Right lung (tissue), 2 donors: ENCODE measurements at regions not wholly inside any gene's neighbourhood (a gene's known extent, or its start where the extent isn't known, plus 50 kb on each side); places are given as distances from the start of the nearest gene placed in this dataset.
"Not testable (repeated sequence)": the region's sequence is repeated elsewhere in the genome, so short reads cannot be mapped to it uniquely, and the experiment has no call there.

Experiments used
- DNase-seq, 2 donors: peaks; one replicate each; pipeline ENCODE4 v3.0.0-alpha.2; 2013

DNA sequence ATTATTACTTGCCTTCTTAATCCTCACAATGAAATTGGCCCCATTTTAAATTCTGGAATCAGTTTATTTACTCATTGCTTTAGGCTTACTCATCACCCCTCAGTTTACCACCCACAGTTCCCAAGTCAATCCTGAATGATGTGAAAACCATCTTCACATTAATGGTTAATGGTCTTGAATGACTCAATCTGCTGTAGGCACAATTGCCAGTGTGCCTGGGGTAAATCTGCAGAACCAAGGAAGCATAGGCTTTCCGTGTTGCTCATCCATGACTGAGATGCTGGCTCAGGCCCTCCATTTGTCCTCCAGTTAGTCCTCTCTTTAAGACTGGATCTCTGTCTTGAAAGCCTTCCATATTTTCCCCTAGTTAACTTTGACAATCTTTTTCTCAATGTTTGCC lies 164.5 kb downstream of the PMAIP1 start:
- no peak for DNase-seq

DNA sequence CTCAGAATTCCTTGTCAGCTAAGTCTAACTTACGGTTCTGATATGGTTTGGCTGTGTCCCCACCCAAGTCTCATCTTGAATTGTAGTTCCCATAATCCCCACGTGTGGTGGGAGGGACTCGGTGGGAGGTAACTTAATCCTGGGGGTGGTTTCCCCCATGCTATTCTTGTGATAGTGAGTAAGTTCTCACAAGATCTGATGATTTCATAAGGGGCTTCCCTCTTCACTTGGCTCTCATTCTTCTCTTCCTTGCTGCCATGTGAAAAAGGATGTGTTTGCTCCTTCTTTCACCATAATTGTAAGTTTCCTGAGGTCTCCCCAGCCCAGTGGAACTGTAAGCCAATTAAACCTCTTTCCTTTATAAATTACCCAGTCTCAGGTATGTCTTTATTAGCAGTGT lies 163.0 kb downstream of the PMAIP1 start:
- not testable (repeated sequence) for DNase-seq

DNA sequence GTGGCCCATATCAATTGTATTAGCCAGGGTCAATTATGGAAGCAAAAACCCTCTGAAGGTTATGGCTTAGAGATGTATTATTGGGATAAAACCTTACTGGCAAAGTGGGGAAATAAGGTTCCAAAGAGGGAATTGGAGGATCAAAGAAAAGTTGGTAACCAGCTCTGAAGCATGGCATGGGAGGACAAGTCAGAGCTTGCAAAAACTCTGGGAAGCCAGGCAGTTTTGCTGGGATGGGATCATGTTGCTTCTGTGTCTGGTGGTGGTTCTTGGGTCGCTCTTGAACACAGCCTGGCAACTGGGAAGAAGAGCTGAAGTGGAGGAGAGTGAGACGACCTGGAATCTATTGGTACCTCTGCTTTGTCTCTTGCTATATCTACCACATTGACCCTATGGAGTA lies 162.6 kb downstream of the PMAIP1 start:
- DNase-seq, result no peak

DNA sequence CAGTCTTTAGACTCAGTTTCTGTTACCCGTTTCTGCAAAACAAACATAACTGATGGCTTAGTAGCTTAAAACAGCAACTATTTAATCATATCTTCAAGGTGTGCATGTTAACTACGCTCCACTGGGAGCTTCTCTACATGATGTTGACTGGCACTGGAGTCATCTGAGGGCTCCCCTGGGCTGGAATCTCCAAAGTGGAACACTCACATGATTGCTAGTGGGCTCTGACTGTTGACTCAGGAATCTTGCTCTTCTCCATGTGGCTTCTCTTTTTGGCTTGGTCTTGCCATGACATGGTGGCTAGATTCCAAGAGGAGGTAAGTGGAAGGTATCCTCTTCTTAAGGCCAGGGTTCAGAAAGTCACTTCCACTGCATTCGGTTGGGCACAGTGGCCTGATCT lies 160.8 kb downstream of the PMAIP1 start:
- no peak for DNase-seq

DNA sequence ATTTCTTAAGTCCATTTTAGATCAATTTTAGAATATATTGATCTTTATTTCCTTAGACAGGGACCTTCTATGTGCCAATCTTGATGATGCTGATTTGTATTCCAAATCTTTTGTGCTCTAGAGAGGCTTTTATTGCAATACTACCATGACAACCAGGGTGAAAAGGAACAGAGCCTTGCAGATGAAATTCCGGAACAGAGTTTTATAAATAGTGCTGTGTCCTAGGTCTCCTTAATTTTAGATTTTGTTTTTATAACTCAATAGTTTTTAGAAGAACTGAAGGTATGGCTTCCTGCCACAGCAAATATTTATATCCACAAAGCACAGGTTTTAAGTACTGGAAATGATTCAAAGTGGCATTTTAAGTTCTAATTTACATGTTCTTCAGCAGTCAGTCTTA lies 160.2 kb downstream of the PMAIP1 start:
- no peak for DNase-seq

DNA sequence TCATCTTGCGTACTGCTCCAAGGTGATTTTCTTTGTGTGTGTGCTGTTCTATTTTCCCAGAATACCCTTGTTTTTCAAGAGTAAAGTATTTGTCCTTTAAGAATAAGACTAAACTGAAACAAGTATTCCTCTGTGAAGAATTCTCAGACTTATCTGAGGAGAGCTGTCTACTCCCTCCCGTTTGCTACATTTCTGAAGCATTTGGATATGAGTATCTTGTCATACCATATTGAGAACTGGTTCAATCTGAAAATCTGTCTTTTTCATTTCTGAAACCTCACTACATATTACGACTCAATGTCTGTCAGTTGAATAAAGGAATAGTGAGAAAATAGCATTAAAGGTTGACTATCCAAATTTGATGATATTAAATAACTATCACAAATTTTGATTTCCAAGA lies 159.4 kb downstream of the PMAIP1 start:
- no peak for DNase-seq

DNA sequence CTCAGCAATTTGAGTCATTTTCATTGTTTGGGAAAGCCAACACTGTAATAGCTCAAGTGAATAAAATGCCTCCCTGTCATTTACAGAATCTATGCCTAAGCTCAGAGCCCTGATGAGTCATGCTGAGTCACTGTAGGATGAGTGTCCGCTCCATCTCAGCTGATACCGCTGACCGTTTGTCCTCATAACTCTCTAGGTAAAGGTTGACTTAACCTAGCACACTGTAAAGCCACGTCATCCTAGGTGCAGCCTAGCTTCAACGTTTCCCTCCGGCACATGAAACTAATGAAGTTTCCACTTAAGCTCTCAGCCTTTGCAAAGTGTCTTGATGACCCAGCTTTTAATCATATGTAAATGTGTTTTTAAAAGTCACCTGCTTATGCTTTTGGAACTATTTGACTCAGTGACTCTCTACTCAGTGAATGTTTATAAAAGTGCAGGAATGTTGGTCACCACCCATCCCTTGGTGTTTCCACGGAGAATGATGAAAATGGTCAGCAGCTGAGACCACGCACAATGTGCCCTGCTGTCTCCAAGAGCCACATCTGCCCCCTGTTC lies 154.0 kb downstream of the PMAIP1 start:
- no peak for DNase-seq

DNA sequence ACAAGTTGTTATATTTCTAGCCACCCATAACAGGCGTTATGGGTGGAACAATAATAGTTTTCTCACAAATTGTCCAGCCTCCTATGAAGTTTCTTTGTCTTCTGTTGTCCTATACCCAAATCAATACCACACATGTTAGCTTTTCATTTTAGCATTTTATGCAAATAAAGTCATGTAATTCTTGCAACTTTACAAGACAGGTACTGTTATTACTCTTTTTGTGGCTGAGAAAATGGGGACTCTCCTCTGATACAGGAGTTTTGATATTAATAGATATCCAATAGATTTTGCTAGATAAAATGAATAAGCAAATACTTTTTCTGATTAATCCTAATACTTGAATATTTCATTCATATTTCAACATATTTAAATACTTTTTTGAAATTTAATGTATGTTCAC lies 151.0 kb downstream of the PMAIP1 start:
- DNase-seq, result no peak

DNA sequence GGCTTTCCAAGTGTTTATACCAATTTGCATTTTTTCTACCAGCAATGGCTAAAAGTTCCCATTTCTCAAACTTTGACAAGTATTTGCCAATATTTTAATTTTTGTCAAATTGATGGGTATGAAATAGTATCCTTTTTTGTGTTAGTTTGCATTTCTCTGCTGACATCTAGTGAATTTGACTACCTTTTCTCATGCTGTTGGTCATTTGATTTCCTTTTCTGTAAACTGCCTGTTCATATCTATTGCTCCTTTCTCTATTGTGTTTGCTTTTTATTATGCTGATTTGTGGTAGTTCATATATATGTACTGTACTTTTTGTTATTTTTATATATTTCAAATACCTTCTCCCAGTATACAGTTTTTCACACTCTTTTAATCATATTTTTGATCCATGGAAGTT lies 149.4 kb downstream of the PMAIP1 start:
- DNase-seq, result no peak

DNA sequence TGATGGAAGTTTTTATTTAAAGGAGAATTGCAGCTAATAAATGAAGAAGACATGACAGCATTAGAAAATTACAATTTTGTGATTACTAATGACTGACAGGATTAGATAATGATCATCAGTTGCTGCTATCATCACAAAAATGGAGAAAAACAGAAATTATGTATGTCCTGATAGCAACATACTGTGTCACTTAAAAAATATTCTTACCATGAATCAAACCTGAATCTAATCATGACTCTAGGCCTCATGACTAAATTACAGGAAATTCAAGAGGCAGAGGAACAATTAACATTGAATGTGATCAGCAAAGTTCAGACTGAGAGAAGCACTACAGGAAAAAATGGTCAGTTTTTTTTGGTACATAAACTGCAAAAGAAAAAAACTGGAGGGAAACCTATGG lies 147.8 kb downstream of the PMAIP1 start:
- no peak for DNase-seq

DNA sequence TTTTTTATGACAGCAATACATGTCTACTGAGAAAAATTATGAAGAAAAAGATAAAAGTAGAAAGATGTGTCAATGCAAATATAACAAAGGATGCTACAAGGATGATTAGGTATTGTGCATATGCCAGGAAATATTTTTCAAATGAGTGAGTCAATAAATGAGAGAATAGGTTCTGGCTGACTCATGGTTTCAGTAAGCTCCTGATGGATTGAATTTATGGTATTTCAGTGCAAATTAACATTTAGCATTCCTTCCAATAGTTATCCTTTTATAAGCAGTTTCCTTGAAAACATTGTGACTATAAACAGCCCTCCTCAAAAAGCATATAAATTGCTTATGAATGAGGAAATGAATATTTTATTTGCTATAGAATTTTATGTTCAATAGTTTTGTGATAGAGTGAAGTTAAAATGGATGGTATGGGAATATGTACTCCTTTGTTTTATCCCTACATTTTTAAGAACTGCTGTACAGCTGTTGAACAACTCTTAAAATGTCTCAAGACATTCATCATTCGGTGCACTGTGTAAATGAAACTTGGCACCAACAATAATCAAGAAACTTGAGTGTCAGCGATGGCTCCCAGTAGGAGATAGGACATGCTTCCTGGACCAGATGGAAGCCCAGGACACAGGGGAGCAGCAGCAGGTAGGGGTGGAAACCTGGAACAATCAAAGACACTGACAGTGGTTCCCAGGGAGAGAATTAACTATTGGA lies 144.7 kb downstream of the PMAIP1 start:
- no peak for DNase-seq

DNA sequence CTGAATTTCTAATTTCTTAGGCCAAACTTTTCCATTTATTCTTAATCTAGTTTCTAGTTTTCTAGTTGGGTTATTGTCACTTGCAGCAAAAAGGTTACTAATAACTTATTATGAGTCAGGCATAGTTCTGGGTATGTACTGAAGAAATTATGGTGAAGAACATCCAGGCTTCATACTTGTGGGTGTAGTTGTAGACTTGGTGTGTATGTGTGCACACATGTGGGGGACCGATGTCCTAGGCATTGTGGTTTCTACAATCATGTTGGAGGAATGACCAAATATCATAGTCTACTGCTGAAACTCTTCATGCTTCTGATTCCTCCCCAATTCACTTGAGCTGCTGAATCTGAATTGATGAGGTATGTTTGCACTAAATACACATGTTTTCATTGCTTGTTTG lies 141.2 kb downstream of the PMAIP1 start:
- DNase-seq, result no peak

DNA sequence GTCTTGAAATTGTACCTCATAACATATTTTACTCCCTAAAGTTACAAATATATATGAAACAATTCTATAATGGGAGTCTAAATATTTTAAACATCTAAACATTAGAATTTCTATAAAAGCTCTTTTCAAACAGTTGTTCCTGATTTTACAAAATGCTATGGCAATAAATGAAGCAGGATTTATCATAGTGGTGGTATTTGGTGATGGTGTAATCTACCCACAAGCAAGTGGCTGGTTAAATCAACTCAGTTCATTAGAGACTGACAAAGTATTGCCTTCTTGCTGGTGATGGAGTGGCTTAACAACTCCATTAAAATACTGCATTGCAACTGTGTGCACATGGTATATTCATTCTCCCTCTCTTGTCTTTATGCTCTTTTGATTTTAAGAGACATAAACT lies 138.9 kb downstream of the PMAIP1 start:
- DNase-seq, result no peak

DNA sequence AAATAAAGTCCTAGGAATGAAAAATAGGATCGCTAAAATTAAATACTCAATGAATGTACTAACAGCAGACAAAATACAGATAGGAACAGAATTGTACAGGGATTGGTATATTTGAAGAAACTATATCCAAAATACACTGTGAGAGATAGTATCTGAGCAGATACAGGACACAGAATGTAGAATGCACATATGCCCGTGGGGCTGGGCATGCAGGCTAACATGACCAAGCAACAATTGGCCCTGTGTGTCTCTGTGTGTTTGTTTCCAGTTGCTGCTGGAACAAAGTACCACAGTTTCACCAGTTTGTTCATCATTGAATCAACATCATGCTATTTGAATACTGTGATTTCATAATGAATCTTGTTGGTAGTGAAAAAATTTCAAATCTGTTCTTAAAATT lies 127.6 kb downstream of the PMAIP1 start:
- no peak for DNase-seq

DNA sequence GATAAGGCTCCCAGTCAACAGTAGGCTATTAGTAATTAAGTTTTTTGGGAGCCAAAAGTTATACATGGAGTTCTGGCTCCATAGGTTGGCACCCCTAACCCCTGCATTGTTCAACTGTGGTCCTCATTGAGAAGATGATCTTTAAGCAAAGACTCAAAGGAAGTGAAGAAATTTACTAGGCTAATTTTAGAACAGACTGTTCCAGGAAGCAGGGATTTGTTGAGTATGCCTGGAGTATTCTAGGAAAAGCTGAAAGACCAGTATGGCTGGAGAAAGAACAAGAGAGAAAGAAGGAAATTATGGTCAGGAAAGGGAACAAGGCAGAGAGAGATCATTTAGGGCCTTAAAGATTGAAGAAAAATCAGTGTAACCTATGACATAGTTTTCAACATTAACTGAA lies 125.1 kb downstream of the PMAIP1 start:
- DNase-seq, result no peak

DNA sequence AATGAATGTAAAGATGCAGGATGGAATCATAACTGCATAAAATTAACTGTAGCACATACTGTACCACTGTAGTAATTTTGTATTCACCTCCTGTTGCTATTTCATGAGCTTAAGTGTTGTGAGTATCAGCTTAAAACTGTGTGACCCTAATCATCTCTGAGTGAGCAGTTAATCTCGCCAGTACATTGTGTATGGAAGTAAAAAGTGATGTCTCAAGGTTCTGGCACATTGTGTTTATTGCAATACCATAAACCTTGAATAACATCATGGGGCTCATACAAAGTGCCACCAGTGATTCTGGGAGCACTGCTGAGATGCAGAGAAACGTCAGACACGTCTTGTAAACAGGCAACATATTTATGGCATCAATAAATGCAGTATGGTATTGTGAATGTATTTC lies 124.5 kb downstream of the PMAIP1 start:
- no peak for DNase-seq

DNA sequence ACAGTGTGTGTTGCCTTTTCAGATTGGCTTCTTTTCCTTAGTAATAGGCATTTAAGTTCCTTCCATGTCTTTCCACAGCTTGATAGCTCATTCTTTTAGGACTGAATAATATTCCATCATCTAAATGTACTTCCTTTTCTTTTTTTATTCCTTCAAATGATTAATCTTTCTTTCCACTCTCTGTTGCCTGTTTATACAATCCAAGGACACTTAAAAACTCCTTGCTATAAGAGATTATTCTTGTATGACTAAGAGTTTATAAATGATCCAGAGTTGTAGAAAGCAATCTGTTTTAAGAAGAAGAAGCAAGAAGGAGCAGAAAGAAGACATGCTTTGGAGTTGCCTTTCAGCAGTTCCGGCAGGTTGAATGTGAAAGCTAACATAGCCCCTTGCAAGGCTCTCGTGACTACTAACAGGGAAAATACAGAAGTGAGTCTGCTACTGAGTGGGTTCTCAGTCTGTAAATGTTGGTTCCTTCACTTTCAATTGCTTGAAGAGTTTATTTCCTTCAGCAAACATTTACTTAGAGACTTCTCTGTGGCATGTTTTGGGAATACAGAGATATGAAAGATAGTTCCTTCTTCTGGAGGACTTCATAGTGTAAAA lies 123.0 kb downstream of the PMAIP1 start:
- no peak for DNase-seq

DNA sequence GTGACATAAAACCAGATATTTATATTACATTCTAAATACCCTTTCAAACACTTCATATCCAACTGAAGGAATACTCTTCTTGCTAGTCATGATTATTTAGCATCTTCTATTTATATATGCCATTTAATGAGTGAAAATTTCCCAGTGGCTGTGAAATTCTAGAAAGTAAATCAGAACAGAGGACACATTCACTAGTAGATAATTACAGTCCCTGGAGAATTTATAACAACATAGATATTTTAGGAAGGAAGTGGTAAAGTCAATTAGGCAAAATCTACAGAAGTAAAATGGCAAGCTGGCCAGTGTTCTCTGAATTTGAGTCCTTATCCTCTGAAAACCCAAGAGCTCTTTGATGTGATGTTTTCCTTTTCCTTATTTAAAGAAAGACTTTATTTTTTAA lies 121.8 kb downstream of the PMAIP1 start:
- DNase-seq, result no peak

DNA sequence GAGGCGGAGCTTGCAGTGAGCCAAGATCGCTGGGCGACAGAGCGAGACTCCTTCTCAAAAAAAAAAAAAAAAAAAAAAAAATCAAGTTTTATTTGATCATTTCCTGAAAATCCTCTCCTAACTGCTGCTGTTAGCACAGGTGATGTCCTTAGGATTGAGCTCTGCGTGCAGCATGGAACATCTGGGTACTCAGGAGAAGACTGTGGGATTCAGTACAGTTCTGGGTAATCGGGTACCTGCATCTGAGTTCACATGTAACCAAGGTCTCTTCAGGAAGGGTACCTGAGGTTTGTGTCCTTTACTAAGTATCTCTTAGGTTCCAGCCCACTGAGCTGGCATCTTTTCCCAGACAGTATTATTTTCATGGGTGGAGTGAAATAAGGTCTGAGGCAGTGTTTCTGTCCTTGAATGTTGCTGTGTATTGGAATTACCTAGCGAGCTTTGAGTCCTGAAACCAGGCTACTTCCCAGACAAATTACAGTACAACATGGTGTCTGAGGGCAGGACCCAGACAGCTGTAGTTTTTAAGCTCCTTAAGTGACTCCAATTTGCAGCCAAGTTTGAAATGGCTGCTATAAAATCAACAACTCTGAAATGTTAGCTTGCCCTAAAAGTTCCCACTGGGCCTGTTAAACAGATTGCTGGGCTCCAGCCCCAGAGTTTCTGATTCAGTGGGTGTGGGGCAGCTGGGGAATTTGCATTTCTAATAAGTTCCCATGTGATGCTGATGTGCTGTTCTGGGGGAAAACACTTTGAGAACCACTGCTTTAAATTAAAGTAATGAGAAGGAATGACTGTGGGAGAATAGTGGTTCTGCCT lies 120.5 kb downstream of the PMAIP1 start:
- DNase-seq, result no peak

DNA sequence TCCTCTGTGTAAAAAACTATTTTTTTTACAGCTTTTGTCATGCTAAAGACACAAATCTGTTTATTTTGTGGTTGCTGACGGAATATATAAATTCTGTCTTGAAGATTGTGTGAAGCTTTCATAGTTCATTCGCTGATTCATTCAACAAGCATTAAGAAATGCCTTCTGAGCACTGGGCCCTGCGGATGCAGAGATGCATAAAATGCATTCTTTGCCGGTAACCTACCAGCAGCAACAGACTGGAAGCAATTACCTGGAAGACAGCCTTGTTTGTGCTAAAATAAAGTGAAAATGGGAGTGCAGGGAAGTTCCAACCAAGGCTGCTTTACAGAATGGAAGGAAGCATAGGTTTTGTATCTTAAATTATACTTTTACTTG lies 119.7 kb downstream of the PMAIP1 start:
- DNase-seq, result no peak

DNA sequence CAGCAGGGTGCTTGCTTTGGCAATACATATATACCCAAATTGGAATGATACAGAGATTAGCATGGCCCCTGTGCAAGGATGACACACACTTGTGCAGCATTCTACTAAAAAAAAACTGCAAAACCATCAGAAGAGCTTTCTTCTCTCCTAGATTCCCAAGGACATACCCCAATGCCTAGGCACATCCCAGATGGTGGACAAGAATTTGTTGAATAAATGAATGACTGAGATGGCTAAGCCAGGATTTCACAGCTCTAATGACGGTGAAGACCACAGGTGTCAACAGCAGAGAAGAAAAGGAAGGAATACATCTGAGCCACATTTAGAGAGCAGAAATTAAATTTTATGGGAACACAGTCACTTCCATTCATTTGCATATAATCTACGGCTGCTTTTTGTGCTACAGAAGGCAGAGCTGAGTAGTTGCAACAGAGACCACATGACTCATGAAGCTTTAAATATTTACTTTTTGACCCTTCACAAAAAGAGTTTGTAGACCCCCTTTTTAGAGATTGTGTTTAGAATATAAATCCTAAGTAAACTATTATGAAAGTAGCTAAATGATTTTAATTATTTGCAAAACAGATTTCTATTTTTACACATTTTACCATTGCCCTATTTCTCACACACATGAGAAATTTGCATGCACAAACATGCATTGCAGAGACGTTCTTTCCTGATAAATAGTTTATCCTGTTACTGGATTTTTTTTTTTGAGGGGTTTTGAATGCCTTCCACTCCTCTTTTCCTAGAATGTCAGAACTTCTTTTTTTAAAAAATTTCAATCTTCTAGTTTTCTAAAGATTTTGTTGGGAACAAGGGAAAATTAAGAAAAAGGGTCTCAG lies 119.0 kb downstream of the PMAIP1 start:
- DNase-seq, result no peak

DNA sequence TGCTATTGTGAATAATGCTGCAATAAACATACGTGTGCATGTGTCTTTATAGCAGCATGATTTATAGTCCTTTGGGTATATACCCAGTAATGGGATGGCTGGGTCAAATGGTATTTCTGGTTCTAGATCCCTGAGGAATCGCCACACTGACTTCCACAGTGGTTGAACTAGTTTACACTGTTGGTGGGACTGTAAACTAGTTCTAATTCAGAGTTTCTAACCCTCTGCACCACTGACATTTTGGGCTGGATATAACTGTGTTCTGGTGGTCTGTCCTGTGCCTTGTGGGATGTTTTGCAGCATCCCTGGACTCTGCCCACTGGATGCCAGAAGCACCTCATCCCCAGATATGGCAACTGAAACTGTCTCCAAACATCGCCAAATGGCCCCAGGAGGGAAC lies 118.3 kb downstream of the PMAIP1 start:
- not testable (repeated sequence) for DNase-seq
